ENCODE measurements at regions not wholly inside any gene's neighbourhood (a gene's known extent, or its start where the extent isn't known, plus 50 kb on each side); places are given as distances from the start of the nearest gene placed in this dataset.

GRCh38 chr9:75242426-75242825 is 154.1 kb downstream of the OSTF1 start:
- TF ChIP-seq, protein P1, sequence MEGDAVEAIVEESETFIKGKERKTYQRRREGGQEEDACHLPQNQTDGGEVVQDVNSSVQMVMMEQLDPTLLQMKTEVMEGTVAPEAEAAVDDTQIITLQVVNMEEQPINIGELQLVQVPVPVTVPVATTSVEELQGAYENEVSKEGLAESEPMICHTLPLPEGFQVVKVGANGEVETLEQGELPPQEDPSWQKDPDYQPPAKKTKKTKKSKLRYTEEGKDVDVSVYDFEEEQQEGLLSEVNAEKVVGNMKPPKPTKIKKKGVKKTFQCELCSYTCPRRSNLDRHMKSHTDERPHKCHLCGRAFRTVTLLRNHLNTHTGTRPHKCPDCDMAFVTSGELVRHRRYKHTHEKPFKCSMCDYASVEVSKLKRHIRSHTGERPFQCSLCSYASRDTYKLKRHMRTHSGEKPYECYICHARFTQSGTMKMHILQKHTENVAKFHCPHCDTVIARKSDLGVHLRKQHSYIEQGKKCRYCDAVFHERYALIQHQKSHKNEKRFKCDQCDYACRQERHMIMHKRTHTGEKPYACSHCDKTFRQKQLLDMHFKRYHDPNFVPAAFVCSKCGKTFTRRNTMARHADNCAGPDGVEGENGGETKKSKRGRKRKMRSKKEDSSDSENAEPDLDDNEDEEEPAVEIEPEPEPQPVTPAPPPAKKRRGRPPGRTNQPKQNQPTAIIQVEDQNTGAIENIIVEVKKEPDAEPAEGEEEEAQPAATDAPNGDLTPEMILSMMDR (IDR thresholded peaks at IDR 0.05 in 4 of 5, conservative IDR thresholded peaks at IDR 0.05 in 1 of 5) = no peak
- no peak for TF ChIP-seq POLR2A (IDR thresholded peaks at IDR 0.05)
